ENCODE measurements at regions not wholly inside any gene's neighbourhood (a gene's known extent, or its start where the extent isn't known, plus 50 kb on each side); places are given as distances from the start of the nearest gene placed in this dataset.

- Histone ChIP-seq H3K4me3 (ENCODE audit: low read length) (no peak overlapping the region), H3K79me2 (ENCODE audit: low read length) (no peaks in the 10 kb centered on the region), H3K27me3 (ENCODE audit: low read depth, low read length) (no peaks in the 10 kb centered on the region), H4K20me1 (ENCODE audit: insufficient read depth, low read length) (no peaks in the 10 kb centered on the region), H2AFZ (ENCODE audit: low read depth, low read length) (no peak overlapping the region), H3K4me1 (ENCODE audit: low read length) (peaks cover 9% of the 10 kb centered on the region), H3K4me2 (ENCODE audit: low read length) (no peak overlapping the region), H3K9me3 (ENCODE audit: insufficient read depth, low read length) (no peaks in the 10 kb centered on the region), H3K27ac (ENCODE audit: low read length) (no peak overlapping the region), H3K9ac (ENCODE audit: low read length) (no peak overlapping the region), H3K36me3 (replicated peaks; ENCODE audit: low read depth, low read length) (no peaks in the 10 kb centered on the region)
- TF ChIP-seq CTCF (IDR thresholded peaks at IDR 0.05; ENCODE audit: low read depth, low read length): no peak
- TF ChIP-seq EZH2phosphoT487 (IDR thresholded peaks at IDR 0.05; ENCODE audit: low read depth): no peak
Observed at GRCh38 chr14:100392356-100392755, 69.2 kb downstream of the SLC25A47 start.

GRCh38 chr14:100393362-100393761 lies 70.2 kb downstream of the SLC25A47 start:
- Histone ChIP-seq H3K9me3 (ENCODE audit: insufficient read depth, low read length) (no peaks in the 10 kb centered on the region), H3K27me3 (ENCODE audit: low read depth, low read length) (no peaks in the 10 kb centered on the region), H3K9ac (ENCODE audit: low read length) (no peak overlapping the region), H4K20me1 (ENCODE audit: insufficient read depth, low read length) (no peaks in the 10 kb centered on the region), H3K36me3 (replicated peaks; ENCODE audit: low read depth, low read length) (no peaks in the 10 kb centered on the region), H3K4me1 (ENCODE audit: low read length) (peaks cover 9% of the 10 kb centered on the region), H3K79me2 (ENCODE audit: low read length) (no peaks in the 10 kb centered on the region), H2AFZ (ENCODE audit: low read depth, low read length) (no peak overlapping the region), H3K27ac (ENCODE audit: low read length) (no peak overlapping the region), H3K4me3 (ENCODE audit: low read length) (no peak overlapping the region), H3K4me2 (ENCODE audit: low read length) (peak overlapping the region; percentile 24; the same call in 1 of the 2 replicates)
- TF ChIP-seq EZH2phosphoT487 (IDR thresholded peaks at IDR 0.05; ENCODE audit: low read depth) (no peak), CTCF (IDR thresholded peaks at IDR 0.05; ENCODE audit: low read depth, low read length) (no peak)

- no peaks in the 10 kb centered on the region for H3K79me2 ChIP-seq (ENCODE audit: low read length)
- no peaks in the 10 kb centered on the region for H3K9me3 ChIP-seq (ENCODE audit: insufficient read depth, low read length)
- no peak overlapping the region for H3K9ac ChIP-seq (ENCODE audit: low read length)
- no peak overlapping the region for H3K4me2 ChIP-seq (ENCODE audit: low read length)
- H2AFZ ChIP-seq (ENCODE audit: low read depth, low read length): no peak overlapping the region
- TF ChIP-seq CTCF (IDR thresholded peaks at IDR 0.05; ENCODE audit: low read depth, low read length) (no peak), EZH2phosphoT487 (IDR thresholded peaks at IDR 0.05; ENCODE audit: low read depth) (no peak)
- H3K27me3 ChIP-seq (ENCODE audit: low read depth, low read length): no peaks in the 10 kb centered on the region
- H3K36me3 ChIP-seq (replicated peaks; ENCODE audit: low read depth, low read length): no peaks in the 10 kb centered on the region
- H3K4me3 ChIP-seq (ENCODE audit: low read length): no peak overlapping the region
- H3K4me1 ChIP-seq (ENCODE audit: low read length): peaks cover 17% of the 10 kb centered on the region
- H3K27ac ChIP-seq (ENCODE audit: low read length): no peak overlapping the region
- no peaks in the 10 kb centered on the region for H4K20me1 ChIP-seq (ENCODE audit: insufficient read depth, low read length)
Observed at GRCh38 chr14:100393906-100394732, 71.0 kb downstream of the SLC25A47 start.

- Histone ChIP-seq H3K9me3 (ENCODE audit: insufficient read depth, low read length) (no peaks in the 10 kb centered on the region), H3K4me3 (ENCODE audit: low read length) (no peak overlapping the region), H4K20me1 (ENCODE audit: insufficient read depth, low read length) (no peaks in the 10 kb centered on the region), H2AFZ (ENCODE audit: low read depth, low read length) (no peak overlapping the region), H3K27me3 (ENCODE audit: low read depth, low read length) (no peaks in the 10 kb centered on the region), H3K36me3 (replicated peaks; ENCODE audit: low read depth, low read length) (no peaks in the 10 kb centered on the region), H3K4me1 (ENCODE audit: low read length) (peaks cover 27% of the 10 kb centered on the region), H3K27ac (ENCODE audit: low read length) (no peak overlapping the region), H3K9ac (ENCODE audit: low read length) (no peak overlapping the region), H3K79me2 (ENCODE audit: low read length) (no peaks in the 10 kb centered on the region), H3K4me2 (ENCODE audit: low read length) (no peak overlapping the region)
- TF ChIP-seq CTCF (IDR thresholded peaks at IDR 0.05; ENCODE audit: low read depth, low read length) (no peak), EZH2phosphoT487 (IDR thresholded peaks at IDR 0.05; ENCODE audit: low read depth) (no peak)
Observed at GRCh38 chr14:100394886-100395672, 71.9 kb downstream of the SLC25A47 start.

Measured in OCI-LY3 (cell line).